ENCODE measurements at regions not wholly inside any gene's neighbourhood (a gene's known extent, or its start where the extent isn't known, plus 50 kb on each side); places are given as distances from the start of the nearest gene placed in this dataset.

- DNase-seq (ENCODE audit: low read depth in 3 of 3, low spot score in 1 of 3), result no peak
Observed at GRCh38 chr15:70556779-70557178, 206.6 kb downstream of the UACA start.

- no peak for DNase-seq (ENCODE audit: low read depth in 3 of 3, low spot score in 1 of 3)
Observed at GRCh38 chr15:70556151-70556741, 207.1 kb downstream of the UACA start.

- DNase-seq (ENCODE audit: low read depth in 3 of 3, low spot score in 1 of 3), result no peak
Observed at GRCh38 chr15:70555713-70556112, 207.6 kb downstream of the UACA start.

- no peak for DNase-seq (ENCODE audit: low read depth in 3 of 3, low spot score in 1 of 3)
Observed at GRCh38 chr15:70547846-70548487, 215.4 kb downstream of the UACA start.

GRCh38 chr15:70545526-70545925, 217.8 kb downstream of the UACA start:
- DNase-seq (ENCODE audit: low read depth in 3 of 3, low spot score in 1 of 3), result no peak

- no peak for DNase-seq (ENCODE audit: low read depth in 3 of 3, low spot score in 1 of 3)
Observed at GRCh38 chr15:70541511-70541910, 221.8 kb downstream of the UACA start.

- DNase-seq (ENCODE audit: low read depth in 3 of 3, low spot score in 1 of 3), result no peak
Observed at GRCh38 chr15:70539912-70540530, 223.3 kb downstream of the UACA start.

- no peak for DNase-seq (ENCODE audit: low read depth in 3 of 3, low spot score in 1 of 3)
Observed at GRCh38 chr15:70539409-70539808, 223.9 kb downstream of the UACA start.

- no peak for DNase-seq (ENCODE audit: low read depth in 3 of 3, low spot score in 1 of 3)
Observed at GRCh38 chr15:70538278-70538677, 225.1 kb downstream of the UACA start.

- no peak for DNase-seq (ENCODE audit: low read depth in 3 of 3, low spot score in 1 of 3)
Observed at GRCh38 chr15:70535955-70536338, 227.4 kb downstream of the UACA start.

- no peak for DNase-seq (ENCODE audit: low read depth in 3 of 3, low spot score in 1 of 3)
Observed at GRCh38 chr15:70535071-70535954, 228.0 kb downstream of the UACA start.

- no peak for DNase-seq (ENCODE audit: low read depth in 3 of 3, low spot score in 1 of 3)
Observed at GRCh38 chr15:70533931-70534742, 229.2 kb downstream of the UACA start.

- no peak for DNase-seq (ENCODE audit: low read depth in 3 of 3, low spot score in 1 of 3)
Observed at GRCh38 chr15:70532531-70533186, 230.7 kb downstream of the UACA start.

GRCh38 chr15:70531576-70531975, 231.8 kb downstream of the UACA start:
- DNase-seq (ENCODE audit: low read depth in 3 of 3, low spot score in 1 of 3), result no peak

- no peak for DNase-seq (ENCODE audit: low read depth in 3 of 3, low spot score in 1 of 3)
Observed at GRCh38 chr15:70530906-70531305, 232.5 kb downstream of the UACA start.

- DNase-seq (ENCODE audit: low read depth in 3 of 3, low spot score in 1 of 3), result no peak
Observed at GRCh38 chr15:70530503-70530902, 232.9 kb downstream of the UACA start.

- no peak for DNase-seq (ENCODE audit: low read depth in 3 of 3, low spot score in 1 of 3)
Observed at GRCh38 chr15:70530017-70530499, 233.3 kb downstream of the UACA start.

GRCh38 chr15:70528816-70529215, 234.5 kb downstream of the UACA start:
- no peak for DNase-seq (ENCODE audit: low read depth in 3 of 3, low spot score in 1 of 3)

- DNase-seq (ENCODE audit: low read depth in 3 of 3, low spot score in 1 of 3), result peak in 1 of 3 donors; percentile 22
Observed at GRCh38 chr15:70528270-70528706, 235.1 kb downstream of the UACA start.

GRCh38 chr15:70526974-70527325, 236.4 kb downstream of the UACA start:
- DNase-seq (ENCODE audit: low read depth in 3 of 3, low spot score in 1 of 3), result no peak
